ENCODE measurements at regions not wholly inside any gene's neighbourhood (a gene's known extent, or its start where the extent isn't known, plus 50 kb on each side); places are given as distances from the start of the nearest gene placed in this dataset.

DNA sequence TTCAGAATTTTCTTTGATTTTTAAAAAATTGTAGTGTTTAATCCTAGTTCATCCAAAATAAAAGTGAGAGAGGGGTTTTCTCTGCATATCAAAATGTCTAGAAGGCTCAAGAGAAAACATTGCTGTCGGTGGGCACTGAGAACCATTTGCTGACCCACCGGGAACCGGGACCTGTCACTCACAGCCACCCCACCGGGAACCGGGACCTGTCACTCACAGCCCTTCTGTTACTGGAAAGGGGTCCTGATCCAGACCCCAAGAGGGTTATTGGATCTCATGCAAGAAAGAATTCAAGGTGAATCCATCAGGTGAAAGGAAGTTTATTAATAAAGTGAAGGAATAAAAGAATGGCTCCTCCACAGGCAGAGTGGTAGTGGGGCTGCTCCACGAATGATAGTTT, 106.0 kb upstream of the SFSWAP start:
- H3K9me3 Mint-ChIP-seq: peaks cover 7% of the 10 kb centered on the region
- intact Hi-C loops (cut with micrococcal nuclease): loop anchor here (1.0 to 10.0 kb wide), 4 partner anchors 12 to 480 kb away; partner anchors contain the start of gene ULK1
- H3K4me1 Mint-ChIP-seq (ENCODE audit: low read depth): peaks cover 71% of the 10 kb centered on the region
- H3K27ac Mint-ChIP-seq: no peak overlapping the region
- H3K4me3 Mint-ChIP-seq: peak overlapping the region; percentile 73
- no peaks in the 10 kb centered on the region for H3K27me3 Mint-ChIP-seq (ENCODE audit: insufficient read depth)
- no peak for DNase-seq (ENCODE audit: low spot score)
- H3K36me3 Mint-ChIP-seq (ENCODE audit: low read depth): peaks cover 6% of the 10 kb centered on the region

DNA sequence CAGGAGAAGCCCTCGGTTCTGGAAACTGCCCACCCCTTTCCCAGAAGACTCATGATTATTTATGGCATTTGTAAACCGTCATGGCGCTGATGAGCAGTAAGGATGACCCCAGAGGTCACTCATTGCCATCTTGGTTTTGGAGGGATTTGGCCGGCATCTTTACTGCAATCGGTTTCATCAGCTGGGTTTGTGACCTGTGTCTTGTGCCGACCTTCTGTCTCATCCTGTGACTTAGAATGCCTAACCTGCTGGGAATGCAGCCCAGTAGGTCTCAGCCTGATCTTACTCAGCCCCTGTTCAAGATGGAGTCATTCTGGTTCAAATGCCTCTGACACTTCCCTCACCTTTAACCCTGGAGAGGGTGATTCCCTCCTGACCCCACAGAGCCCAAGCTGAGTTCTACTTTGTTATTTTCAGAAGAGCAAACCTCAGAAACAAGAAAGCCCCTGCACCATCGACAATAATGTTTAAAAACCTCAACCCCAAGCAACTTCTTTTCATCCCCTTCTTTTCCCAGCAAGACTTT, 105.5 kb upstream of the SFSWAP start:
- intact Hi-C loops (cut with micrococcal nuclease): loop anchor here (5.0 to 10.0 kb wide), 3 partner anchors 93 to 479 kb away; partner anchors contain the start of gene ULK1
- peaks cover 71% of the 10 kb centered on the region for H3K4me1 Mint-ChIP-seq (ENCODE audit: low read depth)
- H3K9me3 Mint-ChIP-seq: peaks cover 7% of the 10 kb centered on the region
- H3K36me3 Mint-ChIP-seq (ENCODE audit: low read depth): peaks cover 6% of the 10 kb centered on the region
- no peak for DNase-seq (ENCODE audit: low spot score)
- H3K27me3 Mint-ChIP-seq (ENCODE audit: insufficient read depth): no peaks in the 10 kb centered on the region
- H3K4me3 Mint-ChIP-seq: peak overlapping the region; percentile 17
- H3K27ac Mint-ChIP-seq: peak overlapping the region; percentile 8

DNA sequence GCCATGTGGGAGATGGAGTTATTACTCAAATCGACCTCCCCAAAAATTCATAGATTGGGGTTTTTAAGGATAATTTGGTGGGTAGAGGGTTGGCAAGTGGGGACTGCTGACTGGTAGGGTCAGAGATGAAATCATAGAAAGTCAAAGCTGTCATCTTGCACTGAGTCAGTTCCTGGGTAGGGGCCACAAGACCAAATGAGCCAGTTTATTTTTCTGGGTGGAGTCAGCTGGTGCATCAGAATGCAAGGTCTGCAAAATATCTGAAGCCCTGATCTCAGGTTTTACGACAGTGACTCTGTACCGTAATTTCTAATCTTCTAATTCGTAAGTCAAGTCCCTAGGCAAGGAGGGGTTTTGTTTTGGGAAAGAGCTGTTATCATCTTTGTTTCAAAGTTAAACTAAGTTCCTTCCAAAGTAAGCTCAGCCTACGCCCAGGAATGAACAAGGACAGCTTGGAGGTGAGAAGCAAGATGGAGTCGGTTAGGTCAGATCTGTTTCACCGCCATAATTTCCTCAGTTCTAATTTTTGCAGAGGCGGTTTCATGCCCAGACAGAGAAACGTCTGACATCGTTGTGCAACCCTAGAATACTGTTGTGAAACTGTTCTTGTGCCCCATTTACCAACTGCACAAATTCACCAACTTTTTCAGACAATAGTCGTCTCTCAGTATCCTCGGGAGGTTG, 104.5 kb upstream of the SFSWAP start:
- Mint-ChIP-seq H3K4me1 (ENCODE audit: low read depth) (peaks cover 71% of the 10 kb centered on the region), H3K36me3 (ENCODE audit: low read depth) (peaks cover 6% of the 10 kb centered on the region), H3K27ac (peak overlapping the region; percentile 73), H3K4me3 (peak overlapping the region; percentile 17), H3K9me3 (peaks cover 7% of the 10 kb centered on the region), H3K27me3 (ENCODE audit: insufficient read depth) (no peaks in the 10 kb centered on the region)
- DNase-seq (ENCODE audit: low spot score): no peak
- intact Hi-C loops (cut with micrococcal nuclease): loop anchor here (2.0 to 10.0 kb wide), 5 partner anchors 66 to 478 kb away; partner anchors contain the start of genes SFSWAP and ULK1

DNA sequence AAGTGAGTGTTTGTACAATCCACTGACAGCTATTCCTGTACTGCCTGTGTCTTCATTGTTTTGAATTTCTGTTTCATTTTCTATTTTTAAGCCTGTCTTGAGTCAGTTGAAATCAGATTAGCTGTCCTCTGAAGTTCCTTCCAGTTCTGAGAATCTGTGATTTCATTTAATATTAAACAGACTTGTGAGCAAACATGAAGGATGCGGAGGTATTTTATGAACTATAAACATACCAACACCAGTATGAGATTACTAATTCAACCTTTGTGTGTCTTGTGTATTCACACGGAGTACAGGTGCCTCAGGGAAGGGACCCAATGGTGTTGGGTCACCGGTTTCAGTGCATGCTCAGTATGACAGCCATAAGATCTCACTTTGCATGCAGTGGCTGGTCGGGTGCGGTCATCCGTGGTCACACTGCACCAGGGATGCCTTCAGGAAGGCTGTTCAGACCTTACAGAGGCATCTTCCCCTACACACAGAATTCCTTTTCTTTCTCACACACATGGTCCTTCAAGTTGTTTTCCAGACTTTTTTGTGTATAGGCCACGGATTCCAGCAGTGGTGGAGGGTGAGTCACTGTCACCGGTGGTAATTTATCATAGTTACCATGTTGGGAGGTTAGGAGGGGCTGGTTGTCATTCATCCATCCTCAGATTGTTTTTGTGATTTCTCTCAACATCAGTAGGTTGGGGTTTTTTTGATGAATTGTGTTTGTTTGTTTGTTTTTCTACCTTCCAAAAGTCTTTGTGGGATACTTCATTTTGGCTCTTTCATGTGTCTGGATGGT, 103.0 kb upstream of the SFSWAP start:
- Mint-ChIP-seq H3K4me3 (peak overlapping the region; percentile 75), H3K9me3 (peaks cover 7% of the 10 kb centered on the region), H3K4me1 (ENCODE audit: low read depth) (peaks cover 67% of the 10 kb centered on the region), H3K36me3 (ENCODE audit: low read depth) (peaks cover 6% of the 10 kb centered on the region), H3K27me3 (ENCODE audit: insufficient read depth) (no peaks in the 10 kb centered on the region), H3K27ac (peak overlapping the region; percentile 84)
- DNase-seq (ENCODE audit: low spot score): no peak
- intact Hi-C loops (cut with micrococcal nuclease): loop anchor here (2.0 to 10.0 kb wide), 6 partner anchors 17 to 477 kb away; partner anchors contain the start of genes SFSWAP and ULK1

DNA sequence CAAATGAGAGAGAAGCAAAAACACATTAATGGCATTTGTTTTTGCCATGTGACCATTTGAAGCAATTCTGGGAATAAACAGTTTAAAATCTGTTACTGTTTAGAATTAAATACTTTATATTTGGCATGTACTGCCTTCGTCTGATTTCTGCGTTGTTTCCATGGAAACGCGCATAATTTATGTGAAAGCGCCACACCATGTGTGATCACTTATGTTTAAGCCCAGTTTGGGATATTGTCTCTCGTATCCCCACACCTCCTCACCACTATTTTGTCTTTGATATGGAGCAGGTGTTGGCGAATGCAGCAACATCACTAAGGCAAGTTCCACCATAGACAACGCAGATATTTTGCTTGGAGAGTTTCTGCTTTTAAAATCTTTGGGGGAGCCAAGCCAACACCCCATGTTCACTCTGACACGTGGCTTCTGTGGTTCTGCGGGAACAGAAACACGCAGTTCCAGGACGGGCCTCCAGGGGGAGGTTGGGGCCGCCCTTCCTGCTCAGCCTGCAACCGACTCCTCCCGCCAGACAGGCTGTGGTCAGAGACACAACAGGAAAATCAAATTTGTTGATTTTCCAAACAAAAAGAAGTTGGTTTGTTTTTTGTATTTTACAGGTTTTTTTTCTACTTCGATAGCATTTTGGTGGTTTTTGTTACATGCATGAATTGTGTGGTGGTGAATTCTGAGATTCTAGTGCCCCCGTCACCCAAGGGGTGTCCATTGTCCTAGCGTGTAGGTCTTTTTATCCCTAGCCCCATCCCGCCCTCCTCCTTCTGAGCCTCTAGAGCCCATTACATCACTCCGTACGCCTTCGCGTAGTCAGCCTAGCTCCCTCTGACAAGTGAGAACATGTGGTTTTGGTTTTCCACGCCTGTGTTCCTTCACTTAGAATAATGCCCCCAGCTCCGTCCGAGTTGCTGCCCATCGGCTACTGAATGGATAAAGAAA, 101.9 kb upstream of the SFSWAP start:
- peaks cover 4% of the 10 kb centered on the region for H3K27me3 Mint-ChIP-seq (ENCODE audit: insufficient read depth)
- intact Hi-C loops (cut with micrococcal nuclease): loop anchor here (2.0 to 10.0 kb wide), 4 partner anchors 16 to 476 kb away; partner anchors contain the start of gene ULK1
- H3K36me3 Mint-ChIP-seq (ENCODE audit: low read depth): peaks cover 6% of the 10 kb centered on the region
- H3K27ac Mint-ChIP-seq: peak overlapping the region; percentile 44
- H3K4me1 Mint-ChIP-seq (ENCODE audit: low read depth): peaks cover 56% of the 10 kb centered on the region
- peaks cover 7% of the 10 kb centered on the region for H3K9me3 Mint-ChIP-seq
- peak; percentile 54 for DNase-seq (ENCODE audit: low spot score)
- H3K4me3 Mint-ChIP-seq: no peak overlapping the region

DNA sequence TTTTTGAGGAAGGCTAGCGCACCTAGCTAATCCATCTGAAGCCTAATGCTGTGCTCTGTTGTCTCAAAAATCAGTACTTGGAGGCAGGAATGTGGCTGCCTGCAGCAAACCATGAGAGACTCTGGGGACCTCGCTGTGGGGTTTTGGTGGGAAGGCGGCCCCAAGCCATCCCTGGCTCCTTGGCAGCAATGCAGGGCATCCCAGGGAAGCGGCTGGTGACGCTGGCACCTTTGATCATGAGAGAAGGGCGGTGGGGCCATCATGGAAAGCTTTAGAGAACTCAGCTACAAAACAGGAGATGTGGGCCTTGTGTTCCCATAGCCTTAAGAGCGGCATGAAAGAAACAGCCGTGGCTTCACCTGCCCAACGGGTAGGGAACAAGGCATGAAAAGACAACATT, 101.1 kb upstream of the SFSWAP start:
- intact Hi-C loops (cut with micrococcal nuclease): loop anchor here (2.0 to 10.0 kb wide), 4 partner anchors 15 to 475 kb away; partner anchors contain the start of gene ULK1
- H3K27me3 Mint-ChIP-seq (ENCODE audit: insufficient read depth): peaks cover 4% of the 10 kb centered on the region
- no peak overlapping the region for H3K4me3 Mint-ChIP-seq
- H3K36me3 Mint-ChIP-seq (ENCODE audit: low read depth): peaks cover 6% of the 10 kb centered on the region
- H3K4me1 Mint-ChIP-seq (ENCODE audit: low read depth): peaks cover 48% of the 10 kb centered on the region
- no peak overlapping the region for H3K27ac Mint-ChIP-seq
- no peak for DNase-seq (ENCODE audit: low spot score)
- peaks cover 7% of the 10 kb centered on the region for H3K9me3 Mint-ChIP-seq

DNA sequence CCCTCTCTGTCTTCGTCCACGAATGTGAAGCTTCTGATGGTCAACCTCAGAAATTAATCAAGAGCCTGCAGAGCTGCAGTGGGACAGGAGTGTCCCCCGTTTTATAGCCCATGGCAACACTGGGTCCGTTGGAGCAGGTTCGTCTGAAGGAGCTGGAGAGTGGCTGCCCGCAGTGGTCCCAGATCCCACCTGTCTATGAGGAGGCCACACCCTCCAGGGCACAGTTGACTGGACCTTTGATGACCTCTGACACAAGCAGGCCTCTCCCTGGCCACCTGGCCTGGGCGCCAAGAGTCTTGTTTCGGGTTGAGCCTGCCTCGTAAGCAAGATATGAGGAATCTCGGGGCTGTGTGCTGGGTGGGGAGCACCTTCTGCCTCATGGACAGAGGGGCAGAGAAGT, 100.7 kb upstream of the SFSWAP start:
- Mint-ChIP-seq H3K4me3 (no peak overlapping the region), H3K9me3 (peaks cover 7% of the 10 kb centered on the region), H3K27ac (no peak overlapping the region), H3K36me3 (ENCODE audit: low read depth) (peaks cover 6% of the 10 kb centered on the region), H3K27me3 (ENCODE audit: insufficient read depth) (peaks cover 7% of the 10 kb centered on the region), H3K4me1 (ENCODE audit: low read depth) (peaks cover 44% of the 10 kb centered on the region)
- intact Hi-C loops (cut with micrococcal nuclease): no loop called here
- DNase-seq (ENCODE audit: low spot score): no peak

DNA sequence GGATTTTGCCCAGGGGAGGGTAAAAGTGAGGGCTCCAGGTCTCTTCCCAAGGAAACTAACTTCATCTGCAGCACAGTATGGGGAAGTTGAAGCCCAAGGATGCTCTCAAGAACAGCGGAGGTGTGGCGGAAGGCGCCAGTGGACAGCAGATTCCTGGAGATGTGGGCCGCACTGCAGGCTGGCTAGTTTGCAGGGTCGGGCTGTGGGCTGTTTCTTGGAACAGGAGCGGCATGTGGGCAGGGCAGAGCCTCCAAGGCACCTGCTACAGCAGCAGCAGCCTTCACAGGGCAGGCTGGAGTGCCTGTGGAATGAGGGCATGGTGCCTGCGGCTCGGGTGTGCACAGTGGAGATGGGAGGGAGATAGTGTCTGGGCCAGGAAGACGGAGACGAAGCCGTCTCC, 100.0 kb upstream of the SFSWAP start:
- H3K36me3 Mint-ChIP-seq (ENCODE audit: low read depth): peaks cover 5% of the 10 kb centered on the region
- peaks cover 6% of the 10 kb centered on the region for H3K9me3 Mint-ChIP-seq
- H3K27me3 Mint-ChIP-seq (ENCODE audit: insufficient read depth): peaks cover 7% of the 10 kb centered on the region
- H3K4me3 Mint-ChIP-seq: no peak overlapping the region
- no peak overlapping the region for H3K27ac Mint-ChIP-seq
- intact Hi-C loops (cut with micrococcal nuclease): no loop called here
- H3K4me1 Mint-ChIP-seq (ENCODE audit: low read depth): peaks cover 37% of the 10 kb centered on the region
- DNase-seq (ENCODE audit: low spot score): no peak

DNA sequence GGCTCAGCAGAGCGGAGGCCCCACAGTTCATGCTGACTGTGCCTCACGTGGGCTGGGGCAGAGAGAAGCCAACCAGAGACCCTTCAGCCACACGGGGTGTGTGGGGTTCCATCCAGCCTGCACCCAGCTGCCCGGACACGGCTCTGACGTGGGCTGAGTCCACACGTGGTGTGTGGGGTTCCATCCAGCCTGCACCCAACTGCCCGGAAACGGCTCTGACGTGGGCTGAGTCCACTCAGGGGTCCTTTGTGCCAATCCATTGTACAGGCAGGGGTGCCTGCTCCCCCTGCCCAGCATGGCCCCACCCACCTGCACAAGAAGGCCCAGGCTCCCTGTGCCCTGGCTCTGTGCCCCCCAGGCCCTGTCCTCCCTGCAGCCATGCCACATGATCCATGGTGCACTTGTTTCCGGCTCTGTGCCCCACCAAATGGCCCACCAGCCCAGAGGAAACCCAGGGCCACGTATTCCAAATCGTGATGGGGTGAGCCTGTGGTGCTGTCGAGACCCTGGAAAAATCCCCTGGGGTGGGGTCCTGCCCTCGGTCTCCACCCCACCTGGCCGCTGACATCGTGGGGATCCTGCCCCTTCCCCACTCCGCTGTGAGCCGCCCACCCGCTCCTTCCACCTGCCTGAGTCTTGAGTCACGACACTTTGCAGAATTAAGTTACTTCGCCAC, 99.3 kb upstream of the SFSWAP start:
- Mint-ChIP-seq H3K4me1 (ENCODE audit: low read depth) (peaks cover 30% of the 10 kb centered on the region), H3K9me3 (no peaks in the 10 kb centered on the region), H3K27me3 (ENCODE audit: insufficient read depth) (peaks cover 9% of the 10 kb centered on the region), H3K36me3 (ENCODE audit: low read depth) (peaks cover 3% of the 10 kb centered on the region), H3K27ac (no peak overlapping the region), H3K4me3 (no peak overlapping the region)
- intact Hi-C loops (cut with micrococcal nuclease): no loop called here
- DNase-seq (ENCODE audit: low spot score): no peak

DNA sequence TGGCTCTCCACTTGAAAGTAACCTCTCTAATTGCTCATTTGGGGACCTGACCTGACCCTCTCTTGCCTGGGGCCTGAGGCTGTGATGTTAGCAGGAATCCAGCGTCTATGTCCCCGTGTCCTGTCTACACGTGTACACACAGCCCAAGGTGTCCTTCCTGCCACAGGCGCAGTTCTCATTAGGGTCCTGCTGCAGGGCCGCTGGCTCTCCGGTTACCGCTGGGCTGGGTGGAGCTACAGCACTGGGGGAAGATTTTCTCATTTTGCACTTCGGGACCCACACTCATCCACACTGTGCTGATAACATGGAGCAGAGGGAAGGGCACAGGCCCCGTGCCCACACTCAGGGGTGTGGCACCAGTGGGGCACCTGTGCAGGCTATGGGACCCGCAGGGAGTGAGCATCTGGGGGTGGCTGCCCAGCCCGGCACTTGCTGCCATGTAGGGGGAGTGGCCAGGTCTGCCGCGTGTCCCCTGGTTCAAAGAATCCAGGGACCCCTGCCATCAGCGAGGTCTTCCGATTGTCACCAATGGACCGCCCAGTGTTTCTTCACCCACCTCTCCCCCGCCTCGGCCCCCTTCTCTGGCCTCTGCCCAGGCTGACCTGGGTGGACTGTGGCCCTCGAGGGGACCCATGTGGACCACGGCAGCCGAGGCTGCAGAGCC, 98.7 kb upstream of the SFSWAP start:
- no peak overlapping the region for H3K4me3 Mint-ChIP-seq
- peaks cover 24% of the 10 kb centered on the region for H3K4me1 Mint-ChIP-seq (ENCODE audit: low read depth)
- H3K27ac Mint-ChIP-seq: no peak overlapping the region
- no peaks in the 10 kb centered on the region for H3K9me3 Mint-ChIP-seq
- peaks cover 9% of the 10 kb centered on the region for H3K27me3 Mint-ChIP-seq (ENCODE audit: insufficient read depth)
- DNase-seq (ENCODE audit: low spot score): no peak
- peaks cover 3% of the 10 kb centered on the region for H3K36me3 Mint-ChIP-seq (ENCODE audit: low read depth)
- intact Hi-C loops (cut with micrococcal nuclease): no loop called here

DNA sequence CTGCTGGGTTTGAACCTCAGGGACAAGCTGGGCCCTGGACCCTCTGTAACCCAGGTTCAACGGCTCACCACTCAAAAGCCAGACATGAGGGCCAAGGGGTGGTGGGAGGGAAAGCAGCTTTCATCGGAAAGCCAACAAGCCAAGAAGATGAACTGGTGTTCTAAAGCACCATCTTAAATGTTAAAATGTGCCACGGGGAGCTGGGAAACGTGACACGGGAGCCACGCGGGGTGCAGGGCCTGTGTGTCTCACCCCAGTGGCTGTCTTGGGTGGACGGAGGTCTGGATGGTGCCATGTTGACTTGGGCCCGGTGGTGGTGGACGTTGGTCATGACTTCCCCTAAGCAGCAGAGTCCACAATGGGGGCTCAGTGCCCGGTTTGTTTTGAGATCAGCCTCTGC, 97.7 kb upstream of the SFSWAP start:
- Mint-ChIP-seq H3K27ac (no peak overlapping the region), H3K27me3 (ENCODE audit: insufficient read depth) (peaks cover 9% of the 10 kb centered on the region), H3K9me3 (no peaks in the 10 kb centered on the region), H3K36me3 (ENCODE audit: low read depth) (no peaks in the 10 kb centered on the region), H3K4me3 (no peak overlapping the region), H3K4me1 (ENCODE audit: low read depth) (peaks cover 14% of the 10 kb centered on the region)
- no peak for DNase-seq (ENCODE audit: low spot score)
- intact Hi-C loops (cut with micrococcal nuclease): no loop called here

Data from activated T-helper 1 cell treated with anti-CD3 and anti-CD28 coated beads, Interleukin-12 subunit alpha, Interleukin-12 subunit beta, Interleukin-2, Interleukin-4 antibody, amounts not matched to agents 30 ng/mL and 10 ng/mL and 1 ng/mL, durations not matched to agents 14 hours and 24 hours and 36 hours (primary cell).